OCI-LY3 (cell line): ENCODE measurements at regions not wholly inside any gene's neighbourhood (a gene's known extent, or its start where the extent isn't known, plus 50 kb on each side); places are given as distances from the start of the nearest gene placed in this dataset.
"Not testable (repeated sequence)": the region's sequence is repeated elsewhere in the genome, so short reads cannot be mapped to it uniquely, and the experiment has no call there.

ENCODE experiments used
- EZH2phosphoT487 ChIP-seq: fragments of 200-600 bp; shearing (Covaris generic); IDR thresholded peaks from 2 replicates; pipeline ENCODE4 v1.6.1; 2018; ENCODE audit warnings: antibody characterized with exemption, mixed run types, low read depth
- TF ChIP-seq, protein P1 (sequence below): fragments of 200-600, 300-600 bp; sonication (generic); IDR thresholded peaks from 2 replicates; pipeline ENCODE4 v1.5.1; 2014; ENCODE audit warnings: antibody characterized with exemption, low read length, low read depth

DNA sequence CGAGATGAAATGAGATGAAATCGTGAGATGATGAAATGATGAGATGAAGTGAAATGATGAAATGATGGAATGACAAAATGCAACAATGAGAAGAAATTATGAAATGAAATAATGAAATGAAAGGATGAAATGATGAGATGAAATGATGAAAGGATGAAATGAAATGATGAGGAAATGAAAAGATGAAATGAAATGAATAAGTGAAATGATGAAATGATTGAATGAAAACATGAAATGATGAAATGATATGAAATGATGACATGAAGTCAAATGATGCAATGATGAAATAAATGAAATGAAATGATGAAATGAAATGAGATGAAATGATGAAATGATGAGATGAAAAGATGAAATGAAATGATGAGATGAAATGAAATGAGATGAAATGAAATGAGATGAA is 467.7 kb downstream of the FAM72C start:
- TF ChIP-seq, protein P1, sequence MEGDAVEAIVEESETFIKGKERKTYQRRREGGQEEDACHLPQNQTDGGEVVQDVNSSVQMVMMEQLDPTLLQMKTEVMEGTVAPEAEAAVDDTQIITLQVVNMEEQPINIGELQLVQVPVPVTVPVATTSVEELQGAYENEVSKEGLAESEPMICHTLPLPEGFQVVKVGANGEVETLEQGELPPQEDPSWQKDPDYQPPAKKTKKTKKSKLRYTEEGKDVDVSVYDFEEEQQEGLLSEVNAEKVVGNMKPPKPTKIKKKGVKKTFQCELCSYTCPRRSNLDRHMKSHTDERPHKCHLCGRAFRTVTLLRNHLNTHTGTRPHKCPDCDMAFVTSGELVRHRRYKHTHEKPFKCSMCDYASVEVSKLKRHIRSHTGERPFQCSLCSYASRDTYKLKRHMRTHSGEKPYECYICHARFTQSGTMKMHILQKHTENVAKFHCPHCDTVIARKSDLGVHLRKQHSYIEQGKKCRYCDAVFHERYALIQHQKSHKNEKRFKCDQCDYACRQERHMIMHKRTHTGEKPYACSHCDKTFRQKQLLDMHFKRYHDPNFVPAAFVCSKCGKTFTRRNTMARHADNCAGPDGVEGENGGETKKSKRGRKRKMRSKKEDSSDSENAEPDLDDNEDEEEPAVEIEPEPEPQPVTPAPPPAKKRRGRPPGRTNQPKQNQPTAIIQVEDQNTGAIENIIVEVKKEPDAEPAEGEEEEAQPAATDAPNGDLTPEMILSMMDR, result not testable (repeated sequence)
- TF ChIP-seq EZH2phosphoT487, result not testable (repeated sequence)
